DMS153 treated with DMSO at 0.1 percent for 48 hours (cell line): ENCODE measurements at regions not wholly inside any gene's neighbourhood (a gene's known extent, or its start where the extent isn't known, plus 50 kb on each side); places are given as distances from the start of the nearest gene placed in this dataset.
"Not testable (repeated sequence)": the region's sequence is repeated elsewhere in the genome, so short reads cannot be mapped to it uniquely, and the experiment has no call there.

ENCODE experiments used
- DNase-seq: peaks from one replicate; lab custom pipeline; 2025; ENCODE audit not compliant: unreplicated experiment; lab: John Stamatoyannopoulos, UW

DNA sequence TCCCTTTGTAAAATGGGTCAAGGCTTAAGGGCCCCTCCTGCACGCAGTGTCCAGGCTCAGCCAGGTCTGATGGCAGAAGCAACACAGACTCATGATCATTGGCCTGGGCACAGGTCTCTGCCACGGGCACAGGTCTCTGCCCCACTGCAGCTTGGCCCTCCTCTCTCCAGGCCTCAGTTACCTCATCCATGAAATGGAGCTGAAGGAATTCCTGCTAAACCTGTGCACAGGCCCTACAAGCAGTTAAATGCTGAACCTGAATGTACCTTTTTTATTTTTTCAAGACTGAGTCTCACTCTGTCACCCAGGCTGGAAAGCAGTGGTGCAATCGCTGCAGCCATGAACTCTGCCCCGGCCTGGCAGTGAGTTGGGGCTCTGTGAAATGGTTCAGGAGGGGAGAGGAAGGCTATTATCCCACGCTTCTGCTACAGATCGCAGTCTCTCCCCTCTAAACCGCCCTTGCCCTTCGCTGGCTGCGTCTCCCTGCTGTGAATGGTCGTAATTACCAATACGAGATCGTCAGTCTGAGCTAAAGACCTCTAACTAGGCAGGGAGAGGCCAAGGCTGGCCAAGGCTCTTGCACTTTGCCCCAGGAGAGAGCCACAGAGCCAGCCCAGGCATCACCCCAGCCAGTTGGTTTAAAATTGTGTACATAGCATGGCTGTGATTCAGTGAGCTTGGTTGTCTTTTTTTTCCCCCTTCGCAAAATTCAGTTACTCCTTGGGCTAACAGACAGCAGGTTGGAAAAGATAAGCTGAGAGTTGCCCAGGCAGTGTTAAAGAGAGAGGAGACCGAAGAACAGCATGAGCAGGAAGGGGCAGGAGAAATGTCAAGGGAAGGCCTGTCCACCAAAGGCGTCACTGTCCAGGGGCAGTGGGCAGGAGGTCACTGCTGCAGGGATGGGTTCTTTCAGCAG lies 93.0 kb upstream of the KCTD7 start:
- DNase-seq, result no peak

DNA sequence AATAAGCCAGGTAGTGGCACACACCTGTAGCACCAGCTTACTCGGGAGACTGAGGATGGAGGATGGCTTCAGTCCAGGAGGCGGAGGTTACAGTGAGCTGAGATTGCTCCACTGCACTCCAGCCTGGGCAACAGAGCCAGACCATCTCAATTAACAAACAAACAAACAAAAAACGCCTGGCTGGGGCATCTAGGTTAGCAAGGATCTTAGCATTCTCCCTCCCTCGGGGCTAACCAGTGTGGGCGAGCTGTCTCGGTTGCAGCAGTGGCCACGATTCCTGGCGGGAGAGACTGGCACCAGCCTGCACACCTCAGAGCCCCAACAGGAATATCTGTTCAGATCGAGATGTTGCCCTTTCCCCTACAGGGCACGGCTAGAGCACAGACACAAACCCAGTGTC lies 91.3 kb upstream of the KCTD7 start:
- no peak for DNase-seq

DNA sequence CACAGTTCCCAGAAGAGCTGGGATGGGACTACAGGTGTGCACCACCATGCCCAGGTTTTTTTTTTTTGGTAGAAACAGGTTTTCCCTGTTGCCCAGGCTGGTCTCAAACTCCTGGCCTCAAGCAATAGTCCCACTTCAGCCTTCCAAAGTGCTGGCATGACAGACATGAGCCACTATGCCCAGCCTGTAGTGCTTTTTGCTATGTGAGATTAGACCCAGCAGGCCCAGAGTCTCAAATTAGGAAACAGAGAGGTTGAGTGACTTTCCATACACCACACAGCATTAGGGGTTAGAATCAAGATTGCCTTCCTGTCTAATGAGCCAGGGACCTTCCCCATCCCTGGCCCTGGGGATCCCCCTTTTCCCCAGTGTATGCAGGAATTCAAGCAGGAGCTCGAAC lies 90.8 kb upstream of the KCTD7 start:
- DNase-seq, result no peak

- no peak for DNase-seq
These were observed 89.4 kb upstream of the KCTD7 start for GRCh38 chr7:66539264-66539623.

DNA sequence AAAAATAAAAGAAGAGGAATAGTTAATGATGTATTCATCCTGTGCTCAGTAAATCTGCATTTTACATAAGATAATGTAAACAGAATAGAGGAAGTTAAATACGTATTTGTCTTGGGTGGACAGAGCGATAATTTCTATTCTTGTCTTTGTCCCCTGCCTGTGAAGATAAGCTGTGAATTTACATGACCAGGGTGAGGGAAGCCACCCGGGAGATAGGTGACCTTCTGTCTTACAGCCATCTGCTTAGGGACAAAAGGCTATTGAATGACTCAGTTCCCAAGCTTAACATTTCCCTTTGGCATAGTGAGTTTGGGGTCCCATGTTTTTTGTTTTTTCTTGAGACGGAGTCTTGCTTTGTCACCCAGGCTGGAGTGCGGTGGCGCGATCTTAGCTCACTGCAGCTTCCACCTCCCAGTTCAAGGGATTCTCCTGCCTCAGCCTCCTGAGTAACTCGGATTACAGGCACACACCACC lies 88.7 kb upstream of the KCTD7 start:
- DNase-seq, result no peak

DNA sequence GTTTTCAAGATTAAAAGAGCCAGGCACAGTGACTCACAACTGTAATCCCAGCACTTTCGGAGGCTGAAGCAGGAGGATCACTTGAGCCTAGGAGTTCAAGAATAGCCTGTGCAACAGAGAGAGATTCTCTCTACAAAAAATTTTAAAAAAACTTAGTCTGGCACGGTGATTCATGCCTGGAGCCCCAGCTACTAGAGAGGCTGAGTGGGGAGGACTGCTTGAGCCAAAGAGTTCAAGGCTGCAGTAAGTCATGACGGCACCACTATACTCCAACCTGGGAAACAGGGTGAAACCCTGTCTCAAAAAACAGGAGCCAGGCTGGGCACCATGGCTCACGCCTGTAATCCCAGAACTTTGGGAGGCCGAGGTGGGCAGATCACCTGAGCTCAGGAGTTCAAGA lies 86.6 kb upstream of the KCTD7 start:
- DNase-seq, result no peak

GRCh38 chr7:66542528-66543269 lies 86.0 kb upstream of the KCTD7 start:
- DNase-seq, result no peak

GRCh38 chr7:66549466-66549865 lies 79.2 kb upstream of the KCTD7 start:
- DNase-seq, result no peak

DNA sequence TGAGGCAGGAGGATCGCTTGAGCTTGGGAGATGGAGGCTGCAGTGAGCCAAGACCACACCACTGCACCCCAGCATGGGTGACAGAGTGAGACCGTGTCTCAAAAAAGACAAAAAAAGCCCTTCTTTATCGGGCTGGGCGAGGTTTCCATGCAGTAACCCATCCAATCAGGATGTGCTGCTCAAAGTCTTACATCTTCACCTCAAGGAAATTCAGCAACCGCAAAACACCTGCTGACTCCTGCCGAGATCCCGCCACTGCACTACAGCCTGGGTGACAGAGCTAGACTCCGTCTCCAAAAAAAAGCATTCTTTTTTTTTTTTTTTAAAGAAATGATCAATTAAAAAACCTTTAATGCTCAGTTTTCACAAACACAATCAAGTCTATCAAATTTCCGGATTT lies 75.7 kb upstream of the KCTD7 start:
- DNase-seq, result no peak

DNA sequence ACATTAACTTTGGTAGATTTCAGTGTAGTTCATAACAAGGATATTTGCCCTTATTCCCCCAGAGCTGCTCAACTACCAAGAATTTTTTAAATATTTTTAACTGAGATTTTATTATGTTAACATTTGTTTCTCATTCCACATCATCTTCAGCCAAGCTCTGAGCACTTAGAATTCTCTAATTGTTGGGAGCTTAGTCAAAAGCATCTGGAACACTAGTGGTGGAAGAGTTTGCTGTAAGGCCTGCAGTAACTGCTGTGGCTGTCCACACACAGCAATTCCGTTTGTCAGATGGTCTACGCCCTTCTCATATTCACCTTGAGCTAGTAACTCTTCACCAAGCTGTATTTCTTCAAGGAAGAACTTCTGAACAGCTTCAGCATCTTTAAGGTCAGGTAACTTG lies 75.0 kb upstream of the KCTD7 start:
- not testable (repeated sequence) for DNase-seq

DNA sequence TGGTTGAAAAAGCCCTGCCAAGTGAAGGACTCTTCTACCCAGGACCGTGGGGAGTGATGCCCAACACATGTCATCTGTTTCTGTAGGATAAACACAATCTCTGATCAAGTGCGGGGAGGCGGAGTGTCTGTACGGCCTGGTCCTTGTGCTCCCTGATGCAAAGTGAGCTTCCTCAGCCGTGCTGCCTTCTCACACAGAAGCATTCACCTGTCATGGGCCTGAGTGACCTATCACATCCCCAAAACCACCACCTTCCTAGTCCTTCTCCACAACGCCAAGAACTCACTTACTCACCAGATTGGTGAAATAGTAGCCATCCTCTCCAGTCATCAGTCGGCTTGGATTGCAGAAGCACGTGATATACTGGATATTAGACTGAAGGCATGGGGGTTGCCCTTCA lies 74.4 kb upstream of the KCTD7 start:
- not testable (repeated sequence) for DNase-seq

GRCh38 chr7:66554842-66555430 lies 73.7 kb upstream of the KCTD7 start:
- DNase-seq, result not testable (repeated sequence)

DNA sequence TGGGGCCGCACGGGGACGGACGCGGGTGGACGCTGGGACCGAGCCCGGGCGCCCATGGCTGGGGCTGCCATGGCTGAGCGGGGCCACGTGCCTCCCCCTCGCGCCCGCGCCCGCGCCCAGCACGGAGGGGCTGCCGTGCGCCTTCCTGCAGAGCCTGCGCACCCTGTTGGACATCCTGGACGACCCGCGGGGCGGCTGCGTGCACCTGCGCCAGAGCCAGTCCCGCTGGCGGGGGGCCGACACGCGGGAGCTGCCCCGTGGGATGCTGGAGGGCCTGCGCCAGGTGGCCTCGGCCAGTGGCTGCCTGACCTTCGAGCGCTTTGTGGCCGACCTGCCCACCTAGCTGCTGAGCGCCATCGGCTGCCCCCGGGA lies 72.5 kb upstream of the KCTD7 start:
- no peak for DNase-seq

DNA sequence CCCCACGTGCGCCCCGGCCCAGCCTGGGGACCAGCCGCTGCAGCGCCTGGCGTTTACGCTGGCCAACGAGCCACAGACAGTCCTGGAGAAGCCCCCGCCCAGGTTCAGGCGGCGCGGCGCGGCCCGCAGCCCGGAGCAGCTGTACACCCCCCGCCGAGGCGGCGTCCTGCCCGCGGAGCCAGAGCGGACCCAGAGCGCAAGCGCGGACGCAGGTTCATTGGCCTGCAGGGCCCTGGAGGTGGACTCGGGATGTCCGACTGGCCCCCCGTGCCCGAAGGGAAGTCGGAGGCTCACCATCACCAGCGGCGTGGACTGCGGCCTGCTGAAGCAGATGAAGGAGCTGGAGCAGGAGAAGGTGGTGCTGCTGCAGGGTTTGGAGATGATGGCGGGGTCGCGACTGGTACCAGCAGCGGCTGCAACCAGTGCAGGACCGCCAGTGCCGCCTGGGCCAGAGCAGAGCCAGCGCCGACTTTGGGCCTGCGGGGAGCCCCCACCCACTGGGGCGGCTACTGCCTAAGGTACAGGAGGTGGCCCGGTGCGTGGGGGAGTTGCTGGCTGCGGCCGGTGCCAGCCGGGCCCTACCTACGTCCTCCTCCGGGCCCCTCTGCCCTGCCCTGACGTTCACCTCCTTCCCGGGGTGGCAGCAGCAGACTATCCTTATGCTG lies 72.0 kb upstream of the KCTD7 start:
- no peak for DNase-seq

- no peak for DNase-seq
These were observed 71.2 kb upstream of the KCTD7 start for GRCh38 chr7:66557214-66558200.

- no peak for DNase-seq
These were observed 70.5 kb upstream of the KCTD7 start for GRCh38 chr7:66558201-66558641.

DNA sequence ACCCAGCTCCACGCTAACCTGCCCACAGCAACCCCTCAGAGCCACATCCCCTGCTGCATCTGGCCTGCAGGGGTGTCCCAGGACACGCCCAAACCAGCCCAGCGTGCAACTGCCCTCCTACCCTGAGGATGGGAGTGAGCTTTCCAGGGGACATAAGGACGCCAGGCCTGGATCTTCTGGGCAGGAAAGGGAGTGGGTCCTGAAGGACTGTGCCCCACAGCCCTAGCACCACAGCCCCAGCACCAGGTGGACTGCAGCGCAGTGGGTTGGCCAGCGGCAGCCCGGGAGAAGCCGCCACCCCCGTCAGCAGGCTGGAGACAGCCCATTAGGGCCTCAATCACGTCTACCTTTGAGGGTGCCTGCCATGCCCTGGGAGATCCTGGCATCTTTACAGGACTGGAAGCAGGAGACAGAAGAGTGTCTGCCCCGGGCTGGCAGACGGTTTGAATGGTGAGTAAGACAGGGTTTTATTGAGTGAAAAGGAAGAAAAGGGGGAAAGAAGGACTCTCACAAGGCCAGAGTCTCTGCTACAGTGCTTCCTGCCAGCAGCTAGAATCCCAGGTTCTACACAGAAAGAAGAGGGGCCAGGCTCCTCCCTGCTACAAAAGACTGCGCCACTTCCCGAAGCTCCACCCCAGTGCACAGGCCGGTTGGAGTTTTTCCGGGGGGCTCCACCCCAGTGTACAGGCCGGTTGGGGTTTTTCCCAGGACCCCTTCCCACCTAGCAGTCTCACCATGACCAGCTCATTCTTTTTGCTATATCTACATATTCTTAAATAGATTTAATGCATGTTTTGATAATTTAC lies 69.8 kb upstream of the KCTD7 start:
- DNase-seq, result no peak

- no peak for DNase-seq
These were observed 64.6 kb upstream of the KCTD7 start for GRCh38 chr7:66564045-66564444.

- DNase-seq, result not testable (repeated sequence)
These were observed 58.5 kb upstream of the KCTD7 start for GRCh38 chr7:66570179-66570578.
